ENCODE measurements at regions not wholly inside any gene's neighbourhood (a gene's known extent, or its start where the extent isn't known, plus 50 kb on each side); places are given as distances from the start of the nearest gene placed in this dataset.
"Not testable (repeated sequence)": the region's sequence is repeated elsewhere in the genome, so short reads cannot be mapped to it uniquely, and the experiment has no call there.

DNA sequence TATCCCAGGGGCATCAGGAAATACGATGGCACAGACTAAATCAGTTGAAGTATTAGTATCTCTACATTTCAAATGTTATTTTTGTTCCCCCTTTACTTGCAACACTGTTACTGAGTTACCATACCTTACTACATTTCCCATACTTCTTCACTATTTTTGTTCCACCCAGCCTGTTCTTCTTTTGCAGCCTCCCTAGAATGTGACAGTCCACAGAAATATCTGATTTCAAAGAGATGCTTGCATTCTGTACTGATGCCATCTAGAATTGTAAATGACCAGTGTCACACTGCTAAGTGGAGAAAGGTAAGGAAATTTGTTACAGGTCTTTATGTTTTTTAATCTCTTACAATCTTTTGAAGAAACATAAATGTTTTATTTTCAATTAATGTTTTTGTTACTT lies 279.9 kb downstream of the CCER1 start:
- H3K27me3 ChIP-seq (replicated peaks in 1 of 7), result no peaks in the 10 kb centered on the region
- TF ChIP-seq, protein P1, sequence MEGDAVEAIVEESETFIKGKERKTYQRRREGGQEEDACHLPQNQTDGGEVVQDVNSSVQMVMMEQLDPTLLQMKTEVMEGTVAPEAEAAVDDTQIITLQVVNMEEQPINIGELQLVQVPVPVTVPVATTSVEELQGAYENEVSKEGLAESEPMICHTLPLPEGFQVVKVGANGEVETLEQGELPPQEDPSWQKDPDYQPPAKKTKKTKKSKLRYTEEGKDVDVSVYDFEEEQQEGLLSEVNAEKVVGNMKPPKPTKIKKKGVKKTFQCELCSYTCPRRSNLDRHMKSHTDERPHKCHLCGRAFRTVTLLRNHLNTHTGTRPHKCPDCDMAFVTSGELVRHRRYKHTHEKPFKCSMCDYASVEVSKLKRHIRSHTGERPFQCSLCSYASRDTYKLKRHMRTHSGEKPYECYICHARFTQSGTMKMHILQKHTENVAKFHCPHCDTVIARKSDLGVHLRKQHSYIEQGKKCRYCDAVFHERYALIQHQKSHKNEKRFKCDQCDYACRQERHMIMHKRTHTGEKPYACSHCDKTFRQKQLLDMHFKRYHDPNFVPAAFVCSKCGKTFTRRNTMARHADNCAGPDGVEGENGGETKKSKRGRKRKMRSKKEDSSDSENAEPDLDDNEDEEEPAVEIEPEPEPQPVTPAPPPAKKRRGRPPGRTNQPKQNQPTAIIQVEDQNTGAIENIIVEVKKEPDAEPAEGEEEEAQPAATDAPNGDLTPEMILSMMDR (IDR thresholded peaks at IDR 0.05 in 8 of 11, conservative IDR thresholded peaks at IDR 0.05 in 3 of 11), result no peak
- TF ChIP-seq POLR2A (IDR thresholded peaks at IDR 0.05) (no peak), POLR2AphosphoS5 (IDR thresholded peaks at IDR 0.05) (no peak)
- 52 to 86% (median 60%) methylated on average over 1 of the region's 1 CpG for WGBS, 5 donors
- no peak overlapping the region for H3K4me3 ChIP-seq
- H3K4me1 ChIP-seq, result no peaks in the 10 kb centered on the region
- no peaks in the 10 kb centered on the region for H3K36me3 ChIP-seq
- no peak for DNase-seq
- H3K9me3 ChIP-seq, result no peaks in the 10 kb centered on the region
- H3K27ac ChIP-seq, result no peak overlapping the region
- intact Hi-C loops (cut with DNase I; ENCODE audit: low total_unique reads), result no loop called here

DNA sequence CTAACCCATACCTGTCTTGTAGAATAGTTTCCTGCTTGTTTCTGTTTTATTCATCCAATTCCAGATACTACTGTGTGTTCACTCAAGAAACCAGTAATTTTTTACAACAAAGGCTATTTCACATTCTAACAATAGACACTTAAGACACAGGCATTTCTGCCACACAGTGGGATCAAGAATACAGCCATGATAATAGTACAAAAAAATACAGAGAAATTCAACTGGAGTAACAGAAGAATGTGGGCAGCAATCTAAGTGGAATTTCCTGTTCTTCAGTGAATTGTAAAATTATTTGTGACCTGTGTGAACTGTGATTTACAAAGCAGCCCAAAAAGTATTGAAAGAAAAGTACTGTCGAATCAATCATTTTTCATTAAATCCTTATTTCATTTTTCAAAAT lies 282.9 kb downstream of the CCER1 start:
- 65 to 81% (median 71%) methylated on average over 1 of the region's 1 CpG for WGBS, 5 donors
- no peak overlapping the region for H3K4me3 ChIP-seq
- DNase-seq, result no peak
- TF ChIP-seq POLR2AphosphoS5 (IDR thresholded peaks at IDR 0.05) (no peak), POLR2A (IDR thresholded peaks at IDR 0.05) (no peak)
- TF ChIP-seq, protein P1 (IDR thresholded peaks at IDR 0.05 in 8 of 11, conservative IDR thresholded peaks at IDR 0.05 in 3 of 11), result no peak
- H3K9me3 ChIP-seq, result peaks cover 0 to 5% (median 0%) of the 10 kb centered on the region in 8 donors
- no peak overlapping the region for H3K27ac ChIP-seq
- H3K36me3 ChIP-seq, result no peaks in the 10 kb centered on the region
- intact Hi-C loops (cut with DNase I; ENCODE audit: low total_unique reads), result no loop called here
- no peaks in the 10 kb centered on the region for H3K4me1 ChIP-seq
- H3K27me3 ChIP-seq (replicated peaks in 1 of 7), result no peaks in the 10 kb centered on the region

DNA sequence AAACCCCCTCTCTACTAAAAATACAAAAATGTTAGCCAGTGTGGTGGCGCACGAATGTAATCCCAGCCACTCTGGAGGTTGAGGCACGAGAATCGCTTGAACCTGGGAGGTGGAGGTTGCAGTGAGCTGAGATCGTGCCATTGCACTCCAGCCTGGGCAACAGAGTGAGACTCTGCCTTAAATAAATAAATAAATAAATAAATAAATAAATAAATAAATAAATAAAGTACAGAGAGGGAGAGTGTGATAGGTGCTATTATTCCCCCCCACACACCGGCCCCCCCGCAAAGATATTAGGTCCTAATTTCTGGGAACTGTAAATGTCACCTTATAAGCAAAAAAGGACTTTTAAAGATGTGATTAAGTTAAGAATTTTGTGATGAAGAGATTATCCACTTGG lies 291.0 kb downstream of the CCER1 start:
- intact Hi-C loops (cut with DNase I; ENCODE audit: low total_unique reads), result not testable (repeated sequence)

DNA sequence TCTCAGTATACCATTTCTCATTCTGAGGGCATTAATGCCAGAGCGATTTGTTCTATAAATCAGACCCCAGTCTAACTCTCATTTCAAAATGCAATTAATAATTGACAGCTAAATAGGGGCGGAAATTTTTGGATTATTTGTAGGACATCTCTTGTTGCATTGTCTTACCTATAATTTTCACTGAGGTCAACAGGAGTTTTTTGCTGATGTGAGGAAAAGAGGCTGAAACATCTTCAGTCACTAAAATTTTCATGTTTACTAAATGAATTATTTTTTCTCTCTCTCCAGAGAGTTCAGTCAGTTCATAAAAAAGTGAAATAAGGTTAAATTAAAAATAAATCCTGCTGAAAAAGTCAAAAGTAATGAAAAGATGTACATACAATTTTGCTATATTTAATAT lies 295.9 kb downstream of the CCER1 start:
- TF ChIP-seq, protein P1 (IDR thresholded peaks at IDR 0.05 in 8 of 11, conservative IDR thresholded peaks at IDR 0.05 in 3 of 11), result no peak
- no peak for TF ChIP-seq POLR2A (IDR thresholded peaks at IDR 0.05)
- TF ChIP-seq POLR2AphosphoS5 (IDR thresholded peaks at IDR 0.05), result no peak
- 85 to 97% (median 90%) methylated on average over 2 of the region's 2 CpGs for WGBS, 5 donors
- Histone ChIP-seq H3K4me1 (no peaks in the 10 kb centered on the region), H3K36me3 (no peaks in the 10 kb centered on the region), H3K27me3 (replicated peaks in 1 of 7) (no peaks in the 10 kb centered on the region), H3K4me3 (no peak overlapping the region), H3K9me3 (no peaks in the 10 kb centered on the region), H3K27ac (no peak overlapping the region)
- DNase-seq, result no peak
- intact Hi-C loops (cut with DNase I; ENCODE audit: low total_unique reads), result no loop called here

More for the DNA sequence above, 291.0 kb downstream of the CCER1 start:
- WGBS, 5 donors, result 89 to 93% (median 90%) methylated on average over 7 of the region's 7 CpGs
- not testable (repeated sequence) for H3K4me3 ChIP-seq; H3K9me3 ChIP-seq; DNase-seq; H3K36me3 ChIP-seq; H3K4me1 ChIP-seq; H3K27me3 ChIP-seq (replicated peaks in 1 of 7); H3K27ac ChIP-seq

DNA sequence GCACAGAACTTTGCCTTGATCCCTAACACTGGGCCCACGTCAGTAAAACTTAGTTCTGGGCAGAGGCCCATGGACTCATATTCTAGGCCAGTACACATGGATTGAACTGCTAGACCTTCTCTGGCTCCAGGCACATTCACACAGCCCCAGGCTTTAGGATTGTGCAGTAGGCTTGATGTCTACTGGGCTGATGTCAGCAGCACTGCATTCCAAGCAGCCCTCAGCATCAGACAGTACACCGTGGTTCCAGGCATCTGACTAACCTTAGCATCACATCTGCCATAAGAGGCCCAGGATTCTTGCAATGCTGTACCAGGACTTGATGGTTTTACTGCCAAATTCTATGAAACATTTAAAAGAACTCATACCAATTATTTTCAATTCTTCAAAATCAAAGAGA lies 301.9 kb downstream of the CCER1 start:
- H3K27ac ChIP-seq, result no peak overlapping the region
- H3K36me3 ChIP-seq, result no peaks in the 10 kb centered on the region
- WGBS, 5 donors, result 78 to 90% (median 89%) methylated on average over 2 of the region's 2 CpGs
- intact Hi-C loops (cut with DNase I; ENCODE audit: low total_unique reads), result no loop called here
- H3K9me3 ChIP-seq, result peaks cover 0 to 2% (median 0%) of the 10 kb centered on the region in 8 donors
- no peak overlapping the region for H3K4me3 ChIP-seq
- peak; percentile 19 for DNase-seq
- no peaks in the 10 kb centered on the region for H3K27me3 ChIP-seq (replicated peaks in 1 of 7)
- H3K4me1 ChIP-seq, result no peaks in the 10 kb centered on the region
- TF ChIP-seq POLR2AphosphoS5 (IDR thresholded peaks at IDR 0.05) (no peak), POLR2A (IDR thresholded peaks at IDR 0.05) (no peak)
- TF ChIP-seq, protein P1 (IDR thresholded peaks at IDR 0.05 in 8 of 11, conservative IDR thresholded peaks at IDR 0.05 in 3 of 11), result no peak

Measured in spleen (tissue), 11 donors.